H1 (cell line): ENCODE measurements at regions not wholly inside any gene's neighbourhood (a gene's known extent, or its start where the extent isn't known, plus 50 kb on each side); places are given as distances from the start of the nearest gene placed in this dataset.

ENCODE experiments used
- CTCF ChIA-PET: fragments of 300-600 bp; sonication (Branson Sonifier 250); formaldehyde crosslinking; loops from one replicate; lab custom pipeline; 2021; ENCODE audit not compliant: partially characterized antibody; lab: Charles Lee
- POLR2A ChIA-PET: fragments of 300-600 bp; sonication (Branson Sonifier 250); formaldehyde crosslinking; loops from one replicate; lab custom pipeline; 2021; ENCODE audit warnings: inconsistent platforms; ENCODE audit not compliant: partially characterized antibody; lab: Charles Lee
- DNase-seq, 2 experiments: peaks; one replicate each; pipeline versions ENCODE4 v3.0.0 to v3.0.0-alpha.2; 2010 to 2022; ENCODE audit warnings: low spot score in 2 of 2, low read depth in 1 of 2, mixed read lengths in 1 of 2
- FAIRE-seq: peaks from 2 replicates; lab custom pipeline; 2011; peaks lifted over from hg19 to GRCh38; lab: Jason Lieb, UNC
- H2AFZ ChIP-seq: 2 replicates; pipeline ENCODE4 v1.8.1; 2012; ENCODE audit warnings: low read length, inconsistent platforms
- H2AK5ac ChIP-seq: 2 replicates; pipeline ENCODE4 v1.6.1; 2013; ENCODE audit warnings: low read depth, low read length
- H2BK120ac ChIP-seq: replicated peaks from 2 replicates; pipeline ENCODE3; 2013; ENCODE audit warnings: low read depth, low read length, inconsistent platforms
- H2BK12ac ChIP-seq: 2 replicates; pipeline ENCODE4 v1.6.1; 2013; ENCODE audit warnings: low read depth, low read length
- H2BK15ac ChIP-seq: 2 replicates; pipeline ENCODE4 v1.6.1; 2013; ENCODE audit warnings: low read length
- H2BK20ac ChIP-seq: 2 replicates; pipeline ENCODE4 v1.6.1; 2013; ENCODE audit warnings: low read length
- H2BK5ac ChIP-seq: 2 replicates; pipeline ENCODE4 v1.6.1; 2013; ENCODE audit warnings: low read depth, low read length
- H3K14ac ChIP-seq: 2 replicates; pipeline ENCODE4 v1.6.1; 2013; ENCODE audit warnings: inconsistent platforms; ENCODE audit not compliant: insufficient read length
- H3K18ac ChIP-seq: 2 replicates; pipeline ENCODE4 v1.6.1; 2013; ENCODE audit warnings: low read length; ENCODE audit errors: extremely low read depth
- H3K23ac ChIP-seq: 2 replicates; pipeline ENCODE4 v1.6.1; 2013; ENCODE audit warnings: inconsistent platforms; ENCODE audit not compliant: insufficient read length
- H3K23me2 ChIP-seq: 2 replicates; pipeline ENCODE4 v1.6.1; 2013; ENCODE audit warnings: low read depth, low read length
- H3K27ac ChIP-seq: 2 replicates; pipeline ENCODE4 v1.6.1; 2011; ENCODE audit warnings: low read depth, low read length, inconsistent platforms
- H3K27me3 ChIP-seq, 4 experiments: replicated peaks in 1 of 4; 1 replicate in 1 of 4; 2 replicates in 3 of 4; pipeline versions ENCODE4 v1.6.1 to v1.8.1; 2011 to 2013; ENCODE audit warnings: low read length in 3 of 4, mild to moderate bottlenecking in 3 of 4, inconsistent platforms in 2 of 4, mixed read lengths in 2 of 4, moderate library complexity in 1 of 4; ENCODE audit not compliant: control insufficient read depth in 3 of 4, insufficient read depth in 3 of 4; ENCODE audit errors: extremely low read depth in 1 of 4
- H3K36me3 ChIP-seq, 4 experiments: 2 replicates each; pipeline versions ENCODE4 v1.6.1 to v1.8.1; 2011 to 2013; ENCODE audit warnings: mild to moderate bottlenecking in 4 of 4, low read length in 3 of 4, moderate library complexity in 2 of 4, control low read depth in 1 of 4, inconsistent platforms in 1 of 4; ENCODE audit not compliant: insufficient read depth in 4 of 4, control insufficient read depth in 2 of 4
- H3K4ac ChIP-seq: replicated peaks from 2 replicates; pipeline ENCODE3; 2013; ENCODE audit warnings: low read length, low read depth, mixed read lengths, inconsistent platforms; ENCODE audit not compliant: insufficient read length
- H3K4me1 ChIP-seq, 4 experiments: replicated peaks in 1 of 4; 1 replicate in 1 of 4; 2 replicates in 3 of 4; pipeline versions ENCODE4 v1.6.1 to v1.8.1; 2011 to 2013; ENCODE audit warnings: low read length in 3 of 4, inconsistent platforms in 2 of 4, mixed read lengths in 1 of 4; ENCODE audit not compliant: insufficient read depth in 4 of 4, control insufficient read depth in 3 of 4
- H3K4me2 ChIP-seq, 2 experiments: 2 replicates each; pipeline versions ENCODE4 v1.6.1 to v1.8.1; 2011 to 2013; ENCODE audit warnings: low read depth in 2 of 2, low read length in 2 of 2, control low read depth in 1 of 2, inconsistent platforms in 1 of 2, mild to moderate bottlenecking in 1 of 2; ENCODE audit not compliant: insufficient read depth in 1 of 2
- H3K4me3 ChIP-seq, 4 experiments: fragments of 200-600, 300-600 bp in 1 of 4; sonication (generic), shearing (Covaris generic), sonication (Bioruptor Twin) in 1 of 4; 2 replicates each; pipeline versions ENCODE4 v1.5.1 to v1.8.1; 2011 to 2016; ENCODE audit warnings: low read length in 4 of 4, low read depth in 3 of 4, control low read depth in 2 of 4, inconsistent platforms in 2 of 4, mild to moderate bottlenecking in 2 of 4, mixed read lengths in 1 of 4, moderate library complexity in 1 of 4; ENCODE audit not compliant: insufficient read depth in 2 of 4; ENCODE audit errors: extremely low read depth in 1 of 4
- H3K56ac ChIP-seq: replicated peaks from 2 replicates; pipeline ENCODE3; 2013; ENCODE audit warnings: low read depth, mild to moderate bottlenecking, mixed read lengths, low read length, inconsistent platforms; ENCODE audit not compliant: insufficient read length
- H3K79me1 ChIP-seq: 2 replicates; pipeline ENCODE4 v1.6.1; 2013; ENCODE audit warnings: low read depth, low read length, control low read depth
- H3K79me2 ChIP-seq, 2 experiments: 2 replicates each; pipeline versions ENCODE4 v1.6.1 to v1.8.1; 2012 to 2013; ENCODE audit warnings: low read length in 2 of 2, mild to moderate bottlenecking in 2 of 2, inconsistent platforms in 1 of 2; ENCODE audit not compliant: insufficient read depth in 2 of 2, control insufficient read depth in 1 of 2
- H3K9ac ChIP-seq, 4 experiments: replicated peaks in 1 of 4; 1 replicate in 1 of 4; 2 replicates in 3 of 4; pipeline versions ENCODE4 v1.6.1 to v1.8.1; 2011 to 2013; ENCODE audit warnings: low read depth in 3 of 4, low read length in 3 of 4, control low read depth in 2 of 4, mild to moderate bottlenecking in 2 of 4, moderate library complexity in 2 of 4, inconsistent platforms in 1 of 4; ENCODE audit errors: extremely low read depth in 1 of 4
- H3K9me3 ChIP-seq, 2 experiments: 2 replicates each; pipeline versions ENCODE4 v1.6.1 to v1.8.1; 2012 to 2013; ENCODE audit warnings: mild to moderate bottlenecking in 2 of 2, moderate library complexity in 2 of 2, control low read depth in 1 of 2, inconsistent platforms in 1 of 2, low read depth in 1 of 2, low read length in 1 of 2, mixed read lengths in 1 of 2; ENCODE audit not compliant: insufficient read depth in 2 of 2
- H4K20me1 ChIP-seq, 2 experiments: replicated peaks in 1 of 2; 2 replicates each; pipeline versions ENCODE3 to v1.8.1; 2011 to 2013; ENCODE audit warnings: inconsistent platforms in 2 of 2, low read length in 2 of 2, mild to moderate bottlenecking in 1 of 2; ENCODE audit not compliant: insufficient read depth in 2 of 2, control insufficient read depth in 1 of 2
- H4K5ac ChIP-seq: 2 replicates; pipeline ENCODE4 v1.6.1; 2013; ENCODE audit warnings: low read length, low read depth, mixed read lengths, inconsistent platforms; ENCODE audit not compliant: insufficient read length
- H4K8ac ChIP-seq: 2 replicates; pipeline ENCODE4 v1.8.0; 2013; ENCODE audit warnings: mild to moderate bottlenecking, moderate library complexity, low read length, inconsistent platforms; ENCODE audit not compliant: insufficient read depth; ENCODE audit errors: extremely low read depth
- H4K91ac ChIP-seq: replicated peaks from 2 replicates; pipeline ENCODE3; 2013; ENCODE audit warnings: low read length, mixed read lengths, inconsistent platforms; ENCODE audit not compliant: insufficient read length
- CBX8 ChIP-seq: fragments of 300-800, 300-1000 bp; sonication (generic); IDR thresholded peaks from 2 replicates; pipeline ENCODE4 v1.7.1; 2016; ENCODE audit warnings: low read depth, low read length, borderline replicate concordance
- CREB1 ChIP-seq: IDR thresholded peaks from 2 replicates; pipeline ENCODE4 v1.6.1; 2012; ENCODE audit warnings: inconsistent platforms
- NANOG ChIP-seq: IDR thresholded peaks from 2 replicates; pipeline ENCODE4 v1.6.1; 2011; ENCODE audit warnings: low read length, low read depth, mild to moderate bottlenecking, inconsistent platforms; ENCODE audit not compliant: insufficient read depth, poor library complexity, severe bottlenecking
- PHF8 ChIP-seq: fragments of 200-600 bp; sonication (generic); conservative IDR thresholded peaks from 2 replicates; pipeline ENCODE4 v1.7.1; 2012; ENCODE audit warnings: low read depth, mild to moderate bottlenecking, inconsistent platforms, low read length, moderate library complexity
- RAD21 ChIP-seq, 2 experiments: IDR thresholded peaks in 1 of 2; conservative IDR thresholded peaks in 1 of 2; 2 replicates each; pipeline ENCODE4 v1.6.1; 2011; ENCODE audit warnings: low read depth in 2 of 2, low read length in 2 of 2, improper control_type of control experiment in 1 of 2, inconsistent platforms in 1 of 2, mild to moderate bottlenecking in 1 of 2, moderate library complexity in 1 of 2
- SIRT6 ChIP-seq: IDR thresholded peaks from one replicate; pipeline ENCODE4 v1.7.1; 2012; ENCODE audit warnings: low read length, inconsistent platforms
- WGBS, 2 experiments: shearing (Covaris generic) in 1 of 2; methylation state at CpG; one replicate each; pipeline versions ENCODE4 v1.1.6 to v1.1.7; 2013 to 2015; ENCODE audit warnings: low lambda C conversion rate in 2 of 2, mixed read lengths in 2 of 2, inconsistent platforms in 1 of 2, low coverage in 1 of 2, missing lambda C conversion rate in 1 of 2; ENCODE audit not compliant: insufficient replicate concordance in 2 of 2, insufficient coverage in 1 of 2, insufficient read length in 1 of 2; ENCODE audit errors: extremely low coverage in 1 of 2, missing lambda C conversion rate in 1 of 2; 5-methylcytosine and 5-hydroxymethylcytosine counted together
- TF ChIP-seq, protein P1 (sequence below): IDR thresholded peaks from 2 replicates; pipeline ENCODE4 v1.6.1; 2011; ENCODE audit warnings: low read length, improper control_type of control experiment

DNA sequence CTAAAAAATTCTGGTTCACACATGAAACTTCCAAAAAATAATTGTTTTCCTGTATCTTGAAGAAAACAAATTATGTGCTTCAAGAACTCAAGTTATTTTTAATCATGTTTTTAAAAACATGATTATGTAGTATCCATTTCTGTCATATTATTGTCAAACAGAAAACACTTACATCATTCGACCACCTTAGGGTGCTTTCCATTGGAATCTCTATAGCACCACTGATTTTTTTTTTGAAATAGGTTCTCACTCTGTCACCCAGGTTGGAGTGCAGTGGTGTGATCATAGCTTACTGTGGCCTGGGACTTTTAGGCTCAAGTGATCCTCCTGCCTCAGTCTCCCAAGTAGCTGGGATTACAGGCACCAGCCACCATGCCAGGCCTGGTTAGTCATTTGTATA lies 457.3 kb downstream of the SI start:
- TF ChIP-seq PHF8 (no peak), RAD21 (IDR thresholded peaks at IDR 0.05 in 1 of 2, conservative IDR thresholded peaks at IDR 0.05 in 1 of 2; ENCODE audit: low read depth in 2 of 2, low read length in 2 of 2) (no peak), CBX8 (no peak), NANOG (no peak), SIRT6 (no peak), CREB1 (no peak)
- TF ChIP-seq, protein P1, sequence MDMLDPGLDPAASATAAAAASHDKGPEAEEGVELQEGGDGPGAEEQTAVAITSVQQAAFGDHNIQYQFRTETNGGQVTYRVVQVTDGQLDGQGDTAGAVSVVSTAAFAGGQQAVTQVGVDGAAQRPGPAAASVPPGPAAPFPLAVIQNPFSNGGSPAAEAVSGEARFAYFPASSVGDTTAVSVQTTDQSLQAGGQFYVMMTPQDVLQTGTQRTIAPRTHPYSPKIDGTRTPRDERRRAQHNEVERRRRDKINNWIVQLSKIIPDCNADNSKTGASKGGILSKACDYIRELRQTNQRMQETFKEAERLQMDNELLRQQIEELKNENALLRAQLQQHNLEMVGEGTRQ, result no peak
- FAIRE-seq, result no peak

More for the DNA sequence above, 457.3 kb downstream of the SI start:
- no peak overlapping the region for H3K4me2 ChIP-seq
- H3K27me3 ChIP-seq, result no peaks in the 10 kb centered on the region
- H2AK5ac ChIP-seq, result no peak overlapping the region
- no peaks in the 10 kb centered on the region for H3K79me2 ChIP-seq
- no peaks in the 10 kb centered on the region for H3K9me3 ChIP-seq
- H3K79me1 ChIP-seq, result no peaks in the 10 kb centered on the region
- H3K56ac ChIP-seq, result no peak overlapping the region
- no peak overlapping the region for H3K14ac ChIP-seq
- H4K8ac ChIP-seq, result no peak overlapping the region
- no peak overlapping the region for H2BK15ac ChIP-seq
- no peak overlapping the region for H2BK120ac ChIP-seq
- H2BK5ac ChIP-seq, result no peak overlapping the region
- H3K23ac ChIP-seq, result no peak overlapping the region
- ChIA-PET POLR2A (no interaction called here), CTCF (no interaction called here)
- no peaks in the 10 kb centered on the region for H4K20me1 ChIP-seq
- H3K4me3 ChIP-seq, result no peak overlapping the region
- H3K36me3 ChIP-seq, result no peaks in the 10 kb centered on the region
- no peak overlapping the region for H3K4ac ChIP-seq
- no peak overlapping the region for H2BK12ac ChIP-seq
- WGBS, 2 experiments, result 72% methylated on average over 1 of the region's 1 CpG; no CpG with 5 or more reads in 1 of the 2 experiments
- H4K91ac ChIP-seq, result no peak overlapping the region
- no peak overlapping the region for H3K18ac ChIP-seq
- H3K4me1 ChIP-seq, result no peaks in the 10 kb centered on the region
- H3K23me2 ChIP-seq, result no peaks in the 10 kb centered on the region
- H2BK20ac ChIP-seq, result no peak overlapping the region
- H3K27ac ChIP-seq, result no peak overlapping the region
- no peak overlapping the region for H4K5ac ChIP-seq
- no peak for DNase-seq
- H3K9ac ChIP-seq, result no peak overlapping the region
- no peak overlapping the region for H2AFZ ChIP-seq
